Cardiac fibroblast (primary cell): ENCODE measurements at regions not wholly inside any gene's neighbourhood (a gene's known extent, or its start where the extent isn't known, plus 50 kb on each side); places are given as distances from the start of the nearest gene placed in this dataset.

Experiments
- DNase-seq, 2 donors: peaks; one replicate each; pipeline versions ENCODE4 v3.0.0 to v3.0.0-alpha.2; 2010; ENCODE audit warnings: low read depth in 2 of 2
- H3K4me3 ChIP-seq, 2 donors: replicated peaks in 1 of 2; 1 replicate in 1 of 2; 2 replicates in 1 of 2; pipeline ENCODE4 v1.5.1; 2011; ENCODE audit warnings: low read depth in 2 of 2, low read length in 2 of 2, mild to moderate bottlenecking in 2 of 2, moderate library complexity in 1 of 2
- CTCF ChIP-seq: IDR thresholded peaks from one replicate; pipeline ENCODE4 v1.5.1; 2011; ENCODE audit warnings: low read depth, mild to moderate bottlenecking, low read length, inconsistent platforms

- DNase-seq = peak in 1 of 2 donors; percentile 1
- H3K4me3 ChIP-seq = no peak overlapping the region
- no peak for TF ChIP-seq CTCF
Observed at GRCh38 chr18:76757335-76757734, 65.0 kb upstream of the ZNF236 start.

DNA sequence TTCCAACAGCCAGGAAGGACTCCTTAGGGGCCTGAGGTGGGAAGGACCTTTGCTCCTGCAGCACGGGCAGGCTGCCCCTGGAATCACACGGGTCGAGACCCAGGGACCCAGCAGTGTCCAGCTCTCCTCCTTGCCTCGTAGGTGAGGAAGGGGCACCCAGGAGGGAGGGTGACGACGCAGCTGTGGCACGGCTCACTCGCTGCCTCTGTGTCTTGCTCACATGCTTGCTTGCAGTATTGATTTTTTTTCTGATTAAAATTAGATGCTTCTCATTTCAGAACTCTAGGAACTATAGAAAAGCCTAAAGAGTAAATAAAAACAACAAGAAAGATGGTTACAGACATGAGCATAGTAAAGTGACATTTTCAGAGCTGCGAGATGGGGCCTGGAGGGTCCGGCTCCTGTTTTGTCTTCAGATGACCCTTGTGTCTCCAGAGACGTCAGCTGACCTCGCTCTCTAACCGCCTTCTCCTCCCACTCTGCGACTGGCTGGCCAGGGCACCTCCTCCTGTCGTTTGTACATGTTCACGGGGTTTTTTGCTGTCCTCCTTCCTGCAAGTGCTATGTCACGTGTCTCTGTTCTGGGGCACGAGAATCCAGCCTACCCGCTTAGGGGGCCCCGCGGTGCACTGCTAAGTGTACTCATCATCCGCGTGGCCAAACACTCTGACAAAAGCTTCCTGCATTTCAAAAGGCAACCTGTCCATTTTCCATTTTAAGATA lies 65.7 kb upstream of the ZNF236 start:
- no peak overlapping the region for H3K4me3 ChIP-seq
- TF ChIP-seq CTCF = no peak
- no peak for DNase-seq

DNA sequence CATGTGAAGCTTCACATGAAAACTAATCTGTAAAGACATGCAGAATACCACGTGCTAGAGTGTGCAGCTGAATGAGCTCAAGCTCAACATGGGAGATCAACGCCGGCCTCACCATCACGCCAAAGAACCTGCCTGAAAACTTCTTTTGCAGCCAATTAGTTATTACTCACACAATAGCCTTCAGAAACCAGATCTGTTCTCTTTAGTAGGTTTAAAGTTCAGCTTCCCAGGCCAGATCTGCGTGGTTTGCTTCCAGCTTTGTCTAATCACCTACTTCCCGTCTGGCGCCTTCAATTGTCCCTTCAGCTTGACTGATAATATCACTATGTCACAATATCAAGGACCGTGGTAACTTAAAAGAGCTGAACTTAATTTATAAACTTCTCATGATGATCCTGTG lies 68.0 kb upstream of the ZNF236 start:
- DNase-seq = no peak
- H3K4me3 ChIP-seq = no peak overlapping the region
- TF ChIP-seq CTCF = no peak

- DNase-seq = no peak
- TF ChIP-seq CTCF = no peak
- H3K4me3 ChIP-seq = no peak overlapping the region
Observed at GRCh38 chr18:76752400-76752799, 70.0 kb upstream of the ZNF236 start.

DNA sequence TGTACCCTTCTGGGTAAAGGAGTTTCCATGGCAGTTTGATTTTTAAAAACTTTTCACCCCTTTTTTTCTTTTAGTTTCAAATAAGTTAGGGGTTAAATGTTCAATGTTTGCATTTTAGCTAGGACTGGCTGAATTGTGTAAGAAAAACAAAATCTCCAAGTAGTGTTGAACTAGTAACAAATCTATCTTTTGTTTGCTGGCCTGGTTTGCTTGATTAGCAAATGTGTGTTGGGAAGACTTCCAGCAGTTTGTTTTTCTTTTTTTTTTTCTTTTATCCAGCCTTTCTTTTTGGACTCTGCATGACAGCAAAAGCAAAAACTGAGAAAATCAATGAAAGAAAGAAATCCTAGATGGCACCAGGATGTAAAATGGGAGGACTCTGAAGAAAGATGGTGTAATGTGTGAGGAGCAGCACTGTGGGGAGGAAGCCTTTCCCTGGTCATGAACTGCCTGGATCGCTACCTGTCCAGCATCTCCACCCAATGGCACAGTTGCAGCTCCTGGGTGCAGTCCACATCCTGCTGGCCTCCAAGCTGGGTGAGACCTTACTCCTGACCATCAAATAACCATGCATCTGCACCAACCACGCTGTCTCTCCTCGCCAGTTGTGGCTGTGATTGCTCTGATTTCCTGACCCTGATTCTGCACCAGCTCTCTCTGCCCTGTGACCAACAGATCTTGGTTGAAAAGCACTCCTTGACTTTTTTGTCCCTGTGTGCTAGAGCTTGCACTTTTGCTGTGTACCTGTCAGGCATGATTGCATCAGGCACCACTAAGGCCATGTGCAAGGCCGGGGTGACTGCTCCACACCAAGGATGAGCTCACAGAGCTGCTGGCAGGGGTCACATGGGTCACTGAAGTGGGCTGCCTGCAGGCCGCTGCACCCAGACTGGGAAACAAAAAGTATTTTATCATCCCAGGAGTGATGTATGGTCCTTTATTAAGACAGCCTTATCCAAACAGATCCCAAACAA lies 71.2 kb upstream of the ZNF236 start:
- H3K4me3 ChIP-seq = no peak overlapping the region
- DNase-seq = no peak
- no peak for TF ChIP-seq CTCF

DNA sequence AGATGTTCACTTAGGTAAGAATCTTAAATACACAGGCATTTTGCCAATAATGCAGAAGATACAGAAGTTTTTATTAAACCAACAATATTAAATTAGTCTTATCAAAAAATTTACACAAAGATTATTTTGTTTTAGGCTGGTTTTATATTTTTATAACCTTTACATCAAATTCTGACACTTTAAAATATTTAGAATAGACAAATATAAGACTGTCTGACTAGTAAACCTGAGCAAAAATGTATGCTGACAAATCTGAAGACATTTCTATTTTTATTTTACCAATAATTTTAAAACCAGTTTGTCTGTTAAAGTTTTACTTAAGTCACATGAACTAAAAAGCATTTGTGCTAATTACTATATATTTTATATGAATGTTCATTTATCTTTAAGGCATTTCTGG lies 72.1 kb upstream of the ZNF236 start:
- no peak overlapping the region for H3K4me3 ChIP-seq
- no peak for TF ChIP-seq CTCF
- no peak for DNase-seq
